SU-DHL-6 (cell line): ENCODE measurements at regions not wholly inside any gene's neighbourhood (a gene's known extent, or its start where the extent isn't known, plus 50 kb on each side); places are given as distances from the start of the nearest gene placed in this dataset.

Experiments
- EZH2phosphoT487 ChIP-seq: fragments of 200-600 bp; sonication (generic), shearing (Covaris generic); conservative IDR thresholded peaks from 2 replicates; pipeline ENCODE4 v1.6.1; 2018; ENCODE audit warnings: mild to moderate bottlenecking, antibody characterized with exemption, low read length, moderate library complexity, mixed read lengths
- TF ChIP-seq, protein P1 (sequence below): fragments of 200-600 bp; sonication (generic); IDR thresholded peaks from one replicate; pipeline ENCODE4 v1.5.1; 2017; ENCODE audit warnings: antibody characterized with exemption, mild to moderate bottlenecking, low read length, moderate library complexity; ENCODE audit not compliant: insufficient read depth, poor library complexity, severe bottlenecking

DNA sequence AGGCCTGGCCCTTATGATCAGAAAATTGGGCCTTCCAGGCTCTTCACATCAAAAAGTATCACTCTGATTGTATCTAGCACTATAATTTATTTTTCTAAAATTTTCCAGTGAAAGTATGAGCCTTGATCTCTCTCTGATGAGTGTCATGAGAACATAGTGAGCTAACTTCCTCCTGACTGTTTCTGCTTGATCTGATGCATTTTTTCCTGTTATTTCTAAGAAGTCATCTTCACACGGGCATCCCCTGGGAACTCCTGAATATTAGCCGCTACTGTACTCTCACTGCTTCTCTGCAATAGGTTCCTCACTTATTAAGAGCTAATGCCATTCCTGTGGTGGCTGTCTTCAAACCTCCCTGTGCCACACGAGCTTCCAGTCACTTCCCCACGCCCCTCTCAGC is 63.1 kb upstream of the ZPBP start:
- TF ChIP-seq, protein P1, sequence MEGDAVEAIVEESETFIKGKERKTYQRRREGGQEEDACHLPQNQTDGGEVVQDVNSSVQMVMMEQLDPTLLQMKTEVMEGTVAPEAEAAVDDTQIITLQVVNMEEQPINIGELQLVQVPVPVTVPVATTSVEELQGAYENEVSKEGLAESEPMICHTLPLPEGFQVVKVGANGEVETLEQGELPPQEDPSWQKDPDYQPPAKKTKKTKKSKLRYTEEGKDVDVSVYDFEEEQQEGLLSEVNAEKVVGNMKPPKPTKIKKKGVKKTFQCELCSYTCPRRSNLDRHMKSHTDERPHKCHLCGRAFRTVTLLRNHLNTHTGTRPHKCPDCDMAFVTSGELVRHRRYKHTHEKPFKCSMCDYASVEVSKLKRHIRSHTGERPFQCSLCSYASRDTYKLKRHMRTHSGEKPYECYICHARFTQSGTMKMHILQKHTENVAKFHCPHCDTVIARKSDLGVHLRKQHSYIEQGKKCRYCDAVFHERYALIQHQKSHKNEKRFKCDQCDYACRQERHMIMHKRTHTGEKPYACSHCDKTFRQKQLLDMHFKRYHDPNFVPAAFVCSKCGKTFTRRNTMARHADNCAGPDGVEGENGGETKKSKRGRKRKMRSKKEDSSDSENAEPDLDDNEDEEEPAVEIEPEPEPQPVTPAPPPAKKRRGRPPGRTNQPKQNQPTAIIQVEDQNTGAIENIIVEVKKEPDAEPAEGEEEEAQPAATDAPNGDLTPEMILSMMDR, result no peak
- TF ChIP-seq EZH2phosphoT487, result no peak
